H1 (cell line): ENCODE measurements at regions not wholly inside any gene's neighbourhood (a gene's known extent, or its start where the extent isn't known, plus 50 kb on each side); places are given as distances from the start of the nearest gene placed in this dataset.

ENCODE experiments used
- CTCF ChIA-PET: fragments of 300-600 bp; sonication (Branson Sonifier 250); formaldehyde crosslinking; loops from one replicate; lab custom pipeline; 2021; ENCODE audit not compliant: partially characterized antibody; lab: Charles Lee
- POLR2A ChIA-PET: fragments of 300-600 bp; sonication (Branson Sonifier 250); formaldehyde crosslinking; loops from one replicate; lab custom pipeline; 2021; ENCODE audit warnings: inconsistent platforms; ENCODE audit not compliant: partially characterized antibody; lab: Charles Lee
- DNase-seq, 2 experiments: peaks; one replicate each; pipeline versions ENCODE4 v3.0.0 to v3.0.0-alpha.2; 2010 to 2022; ENCODE audit warnings: low spot score in 2 of 2, low read depth in 1 of 2, mixed read lengths in 1 of 2
- FAIRE-seq: peaks from 2 replicates; lab custom pipeline; 2011; peaks lifted over from hg19 to GRCh38; lab: Jason Lieb, UNC
- H2AFZ ChIP-seq: 2 replicates; pipeline ENCODE4 v1.8.1; 2012; ENCODE audit warnings: low read length, inconsistent platforms
- H2AK5ac ChIP-seq: 2 replicates; pipeline ENCODE4 v1.6.1; 2013; ENCODE audit warnings: low read depth, low read length
- H2BK120ac ChIP-seq: replicated peaks from 2 replicates; pipeline ENCODE3; 2013; ENCODE audit warnings: low read depth, low read length, inconsistent platforms
- H2BK12ac ChIP-seq: 2 replicates; pipeline ENCODE4 v1.6.1; 2013; ENCODE audit warnings: low read depth, low read length
- H2BK15ac ChIP-seq: 2 replicates; pipeline ENCODE4 v1.6.1; 2013; ENCODE audit warnings: low read length
- H2BK20ac ChIP-seq: 2 replicates; pipeline ENCODE4 v1.6.1; 2013; ENCODE audit warnings: low read length
- H2BK5ac ChIP-seq: 2 replicates; pipeline ENCODE4 v1.6.1; 2013; ENCODE audit warnings: low read depth, low read length
- H3K14ac ChIP-seq: 2 replicates; pipeline ENCODE4 v1.6.1; 2013; ENCODE audit warnings: inconsistent platforms; ENCODE audit not compliant: insufficient read length
- H3K18ac ChIP-seq: 2 replicates; pipeline ENCODE4 v1.6.1; 2013; ENCODE audit warnings: low read length; ENCODE audit errors: extremely low read depth
- H3K23ac ChIP-seq: 2 replicates; pipeline ENCODE4 v1.6.1; 2013; ENCODE audit warnings: inconsistent platforms; ENCODE audit not compliant: insufficient read length
- H3K23me2 ChIP-seq: 2 replicates; pipeline ENCODE4 v1.6.1; 2013; ENCODE audit warnings: low read depth, low read length
- H3K27ac ChIP-seq: 2 replicates; pipeline ENCODE4 v1.6.1; 2011; ENCODE audit warnings: low read depth, low read length, inconsistent platforms
- H3K27me3 ChIP-seq, 4 experiments: replicated peaks in 1 of 4; 1 replicate in 1 of 4; 2 replicates in 3 of 4; pipeline versions ENCODE4 v1.6.1 to v1.8.1; 2011 to 2013; ENCODE audit warnings: low read length in 3 of 4, mild to moderate bottlenecking in 3 of 4, inconsistent platforms in 2 of 4, mixed read lengths in 2 of 4, moderate library complexity in 1 of 4; ENCODE audit not compliant: control insufficient read depth in 3 of 4, insufficient read depth in 3 of 4; ENCODE audit errors: extremely low read depth in 1 of 4
- H3K36me3 ChIP-seq, 4 experiments: 2 replicates each; pipeline versions ENCODE4 v1.6.1 to v1.8.1; 2011 to 2013; ENCODE audit warnings: mild to moderate bottlenecking in 4 of 4, low read length in 3 of 4, moderate library complexity in 2 of 4, control low read depth in 1 of 4, inconsistent platforms in 1 of 4; ENCODE audit not compliant: insufficient read depth in 4 of 4, control insufficient read depth in 2 of 4
- H3K4ac ChIP-seq: replicated peaks from 2 replicates; pipeline ENCODE3; 2013; ENCODE audit warnings: low read length, low read depth, mixed read lengths, inconsistent platforms; ENCODE audit not compliant: insufficient read length
- H3K4me1 ChIP-seq, 4 experiments: replicated peaks in 1 of 4; 1 replicate in 1 of 4; 2 replicates in 3 of 4; pipeline versions ENCODE4 v1.6.1 to v1.8.1; 2011 to 2013; ENCODE audit warnings: low read length in 3 of 4, inconsistent platforms in 2 of 4, mixed read lengths in 1 of 4; ENCODE audit not compliant: insufficient read depth in 4 of 4, control insufficient read depth in 3 of 4
- H3K4me2 ChIP-seq, 2 experiments: 2 replicates each; pipeline versions ENCODE4 v1.6.1 to v1.8.1; 2011 to 2013; ENCODE audit warnings: low read depth in 2 of 2, low read length in 2 of 2, control low read depth in 1 of 2, inconsistent platforms in 1 of 2, mild to moderate bottlenecking in 1 of 2; ENCODE audit not compliant: insufficient read depth in 1 of 2
- H3K4me3 ChIP-seq, 4 experiments: fragments of 200-600, 300-600 bp in 1 of 4; sonication (generic), shearing (Covaris generic), sonication (Bioruptor Twin) in 1 of 4; 2 replicates each; pipeline versions ENCODE4 v1.5.1 to v1.8.1; 2011 to 2016; ENCODE audit warnings: low read length in 4 of 4, low read depth in 3 of 4, control low read depth in 2 of 4, inconsistent platforms in 2 of 4, mild to moderate bottlenecking in 2 of 4, mixed read lengths in 1 of 4, moderate library complexity in 1 of 4; ENCODE audit not compliant: insufficient read depth in 2 of 4; ENCODE audit errors: extremely low read depth in 1 of 4
- H3K56ac ChIP-seq: replicated peaks from 2 replicates; pipeline ENCODE3; 2013; ENCODE audit warnings: low read depth, mild to moderate bottlenecking, mixed read lengths, low read length, inconsistent platforms; ENCODE audit not compliant: insufficient read length
- H3K79me1 ChIP-seq: 2 replicates; pipeline ENCODE4 v1.6.1; 2013; ENCODE audit warnings: low read depth, low read length, control low read depth
- H3K79me2 ChIP-seq, 2 experiments: 2 replicates each; pipeline versions ENCODE4 v1.6.1 to v1.8.1; 2012 to 2013; ENCODE audit warnings: low read length in 2 of 2, mild to moderate bottlenecking in 2 of 2, inconsistent platforms in 1 of 2; ENCODE audit not compliant: insufficient read depth in 2 of 2, control insufficient read depth in 1 of 2
- H3K9ac ChIP-seq, 4 experiments: replicated peaks in 1 of 4; 1 replicate in 1 of 4; 2 replicates in 3 of 4; pipeline versions ENCODE4 v1.6.1 to v1.8.1; 2011 to 2013; ENCODE audit warnings: low read depth in 3 of 4, low read length in 3 of 4, control low read depth in 2 of 4, mild to moderate bottlenecking in 2 of 4, moderate library complexity in 2 of 4, inconsistent platforms in 1 of 4; ENCODE audit errors: extremely low read depth in 1 of 4
- H3K9me3 ChIP-seq, 2 experiments: 2 replicates each; pipeline versions ENCODE4 v1.6.1 to v1.8.1; 2012 to 2013; ENCODE audit warnings: mild to moderate bottlenecking in 2 of 2, moderate library complexity in 2 of 2, control low read depth in 1 of 2, inconsistent platforms in 1 of 2, low read depth in 1 of 2, low read length in 1 of 2, mixed read lengths in 1 of 2; ENCODE audit not compliant: insufficient read depth in 2 of 2
- H4K20me1 ChIP-seq, 2 experiments: replicated peaks in 1 of 2; 2 replicates each; pipeline versions ENCODE3 to v1.8.1; 2011 to 2013; ENCODE audit warnings: inconsistent platforms in 2 of 2, low read length in 2 of 2, mild to moderate bottlenecking in 1 of 2; ENCODE audit not compliant: insufficient read depth in 2 of 2, control insufficient read depth in 1 of 2
- H4K5ac ChIP-seq: 2 replicates; pipeline ENCODE4 v1.6.1; 2013; ENCODE audit warnings: low read length, low read depth, mixed read lengths, inconsistent platforms; ENCODE audit not compliant: insufficient read length
- H4K8ac ChIP-seq: 2 replicates; pipeline ENCODE4 v1.8.0; 2013; ENCODE audit warnings: mild to moderate bottlenecking, moderate library complexity, low read length, inconsistent platforms; ENCODE audit not compliant: insufficient read depth; ENCODE audit errors: extremely low read depth
- H4K91ac ChIP-seq: replicated peaks from 2 replicates; pipeline ENCODE3; 2013; ENCODE audit warnings: low read length, mixed read lengths, inconsistent platforms; ENCODE audit not compliant: insufficient read length
- RXRA ChIP-seq: IDR thresholded peaks from 2 replicates; pipeline ENCODE4 v1.6.1; 2011; ENCODE audit warnings: low read depth, mild to moderate bottlenecking, low read length, moderate library complexity; ENCODE audit not compliant: insufficient read depth
- SP1 ChIP-seq: IDR thresholded peaks from 2 replicates; pipeline ENCODE4 v1.6.1; 2011; ENCODE audit warnings: low read depth, low read length
- ZNF274 ChIP-seq: IDR thresholded peaks from 2 replicates; pipeline ENCODE4 v1.7.0; 2012; ENCODE audit warnings: low read length, borderline replicate concordance; ENCODE audit errors: extremely low read depth
- WGBS, 2 experiments: shearing (Covaris generic) in 1 of 2; methylation state at CpG; one replicate each; pipeline versions ENCODE4 v1.1.6 to v1.1.7; 2013 to 2015; ENCODE audit warnings: low lambda C conversion rate in 2 of 2, mixed read lengths in 2 of 2, inconsistent platforms in 1 of 2, low coverage in 1 of 2, missing lambda C conversion rate in 1 of 2; ENCODE audit not compliant: insufficient replicate concordance in 2 of 2, insufficient coverage in 1 of 2, insufficient read length in 1 of 2; ENCODE audit errors: extremely low coverage in 1 of 2, missing lambda C conversion rate in 1 of 2; 5-methylcytosine and 5-hydroxymethylcytosine counted together
- TF ChIP-seq, protein P1 (sequence below): IDR thresholded peaks from 2 replicates; pipeline ENCODE4 v1.6.1; 2011; ENCODE audit warnings: low read length, improper control_type of control experiment

DNA sequence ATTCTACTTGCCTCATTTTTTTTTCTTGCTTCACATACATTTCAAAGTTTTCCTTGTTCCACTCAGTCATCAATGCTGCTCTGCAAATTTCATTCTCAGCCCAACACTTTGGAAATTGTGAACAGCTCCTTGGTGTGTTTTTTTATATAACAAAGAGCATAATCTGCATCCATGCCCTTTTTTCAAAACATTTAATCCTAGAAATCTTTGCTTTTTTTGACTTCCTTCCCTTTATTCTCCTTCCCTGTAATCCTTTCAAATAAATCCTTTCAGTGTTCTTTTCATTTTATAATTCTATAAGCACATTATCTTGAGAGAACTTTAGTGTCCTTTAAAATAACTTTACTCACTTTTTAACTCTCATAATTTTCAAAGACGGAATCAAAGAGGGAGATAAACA is 1150.8 kb downstream of the SI start:
- POLR2A ChIA-PET, result no interaction called here
- no peak overlapping the region for H3K23ac ChIP-seq
- H2BK5ac ChIP-seq, result no peak overlapping the region
- TF ChIP-seq SP1, result no peak
- no peak for TF ChIP-seq RXRA
- no peak for TF ChIP-seq ZNF274
- TF ChIP-seq, protein P1, sequence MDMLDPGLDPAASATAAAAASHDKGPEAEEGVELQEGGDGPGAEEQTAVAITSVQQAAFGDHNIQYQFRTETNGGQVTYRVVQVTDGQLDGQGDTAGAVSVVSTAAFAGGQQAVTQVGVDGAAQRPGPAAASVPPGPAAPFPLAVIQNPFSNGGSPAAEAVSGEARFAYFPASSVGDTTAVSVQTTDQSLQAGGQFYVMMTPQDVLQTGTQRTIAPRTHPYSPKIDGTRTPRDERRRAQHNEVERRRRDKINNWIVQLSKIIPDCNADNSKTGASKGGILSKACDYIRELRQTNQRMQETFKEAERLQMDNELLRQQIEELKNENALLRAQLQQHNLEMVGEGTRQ, result no peak
- TF ChIP-seq, all 59 proteins: peak for 0
- H2AK5ac ChIP-seq, result no peak overlapping the region
- 84% methylated on average over 1 of the region's 1 CpG; no CpG with 5 or more reads in 1 of the 2 experiments for WGBS, 2 experiments
- H2BK120ac ChIP-seq, result no peak overlapping the region
- no peak overlapping the region for H2AFZ ChIP-seq
- H4K5ac ChIP-seq, result no peak overlapping the region
- no peak overlapping the region for H3K14ac ChIP-seq
- H2BK20ac ChIP-seq, result no peak overlapping the region
- H3K27me3 ChIP-seq, result no peaks in the 10 kb centered on the region
- H3K27ac ChIP-seq, result no peak overlapping the region
- H2BK15ac ChIP-seq, result no peak overlapping the region
- no peaks in the 10 kb centered on the region for H3K79me1 ChIP-seq
- H3K23me2 ChIP-seq, result no peaks in the 10 kb centered on the region
- H4K8ac ChIP-seq, result no peak overlapping the region
- no peak overlapping the region for H3K4me2 ChIP-seq
- CTCF ChIA-PET, result interaction anchor here (0.7 kb wide), 1 partner anchor 31 kb away, joined by 3 read pairs; no protein-coding TSS in a partner anchor
- H3K9me3 ChIP-seq, result no peaks in the 10 kb centered on the region
- H3K79me2 ChIP-seq, result no peaks in the 10 kb centered on the region
- no peak for DNase-seq
- no peaks in the 10 kb centered on the region for H3K36me3 ChIP-seq
- no peak overlapping the region for H3K4ac ChIP-seq
- FAIRE-seq, result no peak
- no peak overlapping the region for H3K4me3 ChIP-seq
- no peaks in the 10 kb centered on the region for H4K20me1 ChIP-seq
- H3K4me1 ChIP-seq, result peaks cover 0 to 4% (median 2%) of the 10 kb centered on the region in 4 experiments; a peak in 2 of 7 replicates
- H3K56ac ChIP-seq, result no peak overlapping the region
- no peak overlapping the region for H4K91ac ChIP-seq
- no peak overlapping the region for H2BK12ac ChIP-seq
- H3K9ac ChIP-seq, result no peak overlapping the region
- H3K18ac ChIP-seq, result no peak overlapping the region
